B cell (primary cell): ENCODE measurements at regions not wholly inside any gene's neighbourhood (a gene's known extent, or its start where the extent isn't known, plus 50 kb on each side); places are given as distances from the start of the nearest gene placed in this dataset.
A peak's percentile ranks its signal among the peaks of the same experiment; 100 is the strongest.

ENCODE experiments used
- ATAC-seq: fragments of 200-7000 bp; cut with Tn5 transposase; one replicate; pipeline ENCODE4 v1.10.0; 2021; ENCODE audit warnings: low read depth, mild to moderate bottlenecking, moderate number of reproducible peaks, moderate library complexity
- CTCF ChIA-PET: fragments of 350-600 bp; sonication (Branson Sonifier 250); formaldehyde crosslinking; loops from one replicate; lab custom pipeline; 2021; ENCODE audit warnings: antibody characterized with exemption, inconsistent platforms; lab: Charles Lee
- POLR2A ChIA-PET: fragments of 350-600 bp; sonication (Branson Sonifier 250); formaldehyde crosslinking; loops from one replicate; lab custom pipeline; 2021; ENCODE audit warnings: antibody characterized with exemption; lab: Charles Lee
- DNase-seq: peaks from one replicate; pipeline ENCODE4 v3.0.0; 2013
- H2AFZ ChIP-seq: 2 replicates; pipeline ENCODE4 v1.6.1; 2012; ENCODE audit warnings: mild to moderate bottlenecking, low read depth, low read length; ENCODE audit not compliant: insufficient read depth, poor library complexity, severe bottlenecking
- H3K27ac ChIP-seq, 2 donors: 1 replicate in 1 of 2; 2 replicates in 1 of 2; pipeline ENCODE4 v1.5.1; 2012 to 2013; ENCODE audit warnings: low read length in 2 of 2, mild to moderate bottlenecking in 2 of 2, moderate library complexity in 1 of 2
- H3K27me3 ChIP-seq, 4 experiments: fragments of 200-600 bp in 1 of 4; sonication (generic) in 1 of 4; replicated peaks in 1 of 4; 1 replicate in 2 of 4; 2 replicates in 2 of 4; pipeline versions ENCODE4 v1.6.1 to v1.7.0; 2013 to 2016; ENCODE audit warnings: low read length in 3 of 4, mild to moderate bottlenecking in 2 of 4, mixed read lengths in 1 of 4, moderate library complexity in 1 of 4; ENCODE audit not compliant: insufficient read depth in 4 of 4, control insufficient read depth in 3 of 4; ENCODE audit errors: control extremely low read depth in 1 of 4
- H3K36me3 ChIP-seq, 2 experiments: replicated peaks in 1 of 2; 1 replicate in 1 of 2; 2 replicates in 1 of 2; pipeline versions ENCODE4 v1.6.1 to v1.7.1; 2013; ENCODE audit warnings: low read length in 1 of 2; ENCODE audit not compliant: insufficient read depth in 2 of 2, control insufficient read depth in 1 of 2; ENCODE audit errors: control extremely low read depth in 1 of 2, extremely low read depth in 1 of 2
- H3K4me1 ChIP-seq, 2 donors: fragments of 200-600 bp in 1 of 2; sonication (generic) in 1 of 2; 1 replicate in 1 of 2; 2 replicates in 1 of 2; pipeline versions ENCODE4 v1.5.1 to v1.6.1; 2013 to 2017; ENCODE audit warnings: low read length in 2 of 2; ENCODE audit not compliant: control insufficient read depth in 2 of 2, insufficient read depth in 2 of 2
- H3K4me2 ChIP-seq: replicated peaks from 2 replicates; pipeline ENCODE3; 2012; ENCODE audit warnings: mild to moderate bottlenecking, low read depth, low read length; ENCODE audit not compliant: poor library complexity, severe bottlenecking
- H3K4me3 ChIP-seq, 5 experiments: fragments of 200-600 bp in 1 of 5; sonication (generic) in 1 of 5; 1 replicate in 3 of 5; 2 replicates in 2 of 5; pipeline versions ENCODE4 v1.5.1 to v1.7.0; 2011 to 2016; ENCODE audit warnings: low read length in 4 of 5, mild to moderate bottlenecking in 4 of 5, low read depth in 2 of 5, control low read depth in 1 of 5, moderate library complexity in 1 of 5; ENCODE audit not compliant: insufficient read depth in 1 of 5; ENCODE audit errors: control extremely low read depth in 1 of 5, extremely low read depth in 1 of 5
- H3K79me2 ChIP-seq: fragments of 200-600 bp; sonication (generic); one replicate; pipeline ENCODE4 v1.6.0; 2016; ENCODE audit warnings: low read length; ENCODE audit not compliant: control insufficient read depth, insufficient read depth
- H3K9ac ChIP-seq: fragments of 200-600 bp; sonication (generic); 2 replicates; pipeline ENCODE4 v1.6.1; 2017; ENCODE audit warnings: mild to moderate bottlenecking, low read length, moderate library complexity
- H3K9me3 ChIP-seq, 3 donors: one replicate each; pipeline versions ENCODE4 v1.6.1 to v1.7.1; 2013; ENCODE audit warnings: low read length in 2 of 3; ENCODE audit not compliant: control insufficient read depth in 2 of 3, insufficient read depth in 1 of 3; ENCODE audit errors: control extremely low read depth in 1 of 3
- H4K20me1 ChIP-seq: 2 replicates; pipeline ENCODE4 v1.6.0; 2012; ENCODE audit warnings: mild to moderate bottlenecking, low read length; ENCODE audit not compliant: insufficient read depth, control insufficient read depth, poor library complexity, severe bottlenecking
- H3K27ac Mint-ChIP-seq: one replicate; pipeline ENCODE4 v1.8.0; 2021; ENCODE audit warnings: mixed read lengths
- H3K27me3 Mint-ChIP-seq: one replicate; pipeline ENCODE4 v1.8.0; 2021; ENCODE audit warnings: mixed read lengths
- H3K4me1 Mint-ChIP-seq: one replicate; pipeline ENCODE4 v1.8.0; 2021; ENCODE audit warnings: mixed read lengths
- H3K4me3 Mint-ChIP-seq: one replicate; pipeline ENCODE4 v1.8.0; 2021; ENCODE audit warnings: mixed read lengths
- H3K9me3 Mint-ChIP-seq: one replicate; pipeline ENCODE4 v1.8.0; 2022; ENCODE audit warnings: mixed read lengths; ENCODE audit not compliant: insufficient read depth
- CTCF ChIP-seq: fragments of 200-600 bp; IDR thresholded peaks from one replicate; pipeline ENCODE4 v1.8.0; 2022; ENCODE audit warnings: antibody characterized with exemption, mild to moderate bottlenecking
- EZH2 ChIP-seq: IDR thresholded peaks from 2 replicates; pipeline ENCODE4 v1.6.1; 2012; ENCODE audit warnings: borderline replicate concordance, low read depth, mild to moderate bottlenecking, moderate library complexity, low read length; ENCODE audit not compliant: insufficient read depth, poor library complexity, severe bottlenecking
- WGBS: methylation state at CpG from one replicate; pipeline ENCODE4 v1.1.5; 2013; ENCODE audit warnings: missing lambda C conversion rate; ENCODE audit not compliant: insufficient coverage; 5-methylcytosine and 5-hydroxymethylcytosine counted together
- intact Hi-C: fragments of 100-400 bp; cut with micrococcal nuclease; formaldehyde crosslinking; loops from one replicate; pipeline ENCODE4 v1.10.0; 2022

DNA sequence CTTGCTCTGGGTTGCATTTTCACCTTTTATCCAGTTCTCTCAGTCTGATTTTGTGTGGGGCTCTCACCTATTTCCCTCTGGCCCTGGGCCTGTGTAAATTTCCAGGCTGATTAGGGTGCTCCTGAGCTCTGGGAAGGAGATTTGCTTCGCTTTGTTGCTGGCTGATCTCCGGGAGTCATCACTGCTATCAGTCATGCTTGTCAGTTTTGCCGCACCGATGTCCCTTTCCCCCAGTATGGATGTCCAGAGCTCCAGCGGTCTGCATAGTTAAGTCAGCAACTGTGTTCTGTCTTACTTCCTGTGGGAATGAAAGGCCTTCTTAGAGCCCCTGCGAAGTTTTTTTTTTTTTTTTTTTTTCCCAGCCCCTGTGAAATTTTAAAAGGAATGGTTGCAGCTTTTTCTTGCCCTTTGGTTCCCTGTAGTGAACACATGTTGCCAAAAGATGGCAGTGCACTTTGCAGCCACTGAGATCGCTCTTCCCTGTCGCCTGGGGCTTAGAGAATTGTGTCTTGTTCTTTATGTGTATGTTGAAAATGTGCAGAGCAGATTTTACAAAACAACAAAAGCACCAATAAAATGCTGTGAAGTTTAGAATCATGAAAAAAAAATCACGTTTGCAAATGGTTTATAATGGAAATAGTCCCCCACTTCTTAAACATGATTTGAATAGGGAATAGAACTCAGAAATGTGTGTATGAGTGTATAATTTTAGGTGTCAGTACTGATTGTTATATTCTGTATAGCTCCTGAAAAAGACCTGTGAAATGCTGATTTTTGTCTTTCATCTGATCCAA is 109.1 kb upstream of the SLC4A4 start:
- Histone ChIP-seq H3K4me3 (no peak overlapping the region), H3K27ac (no peak overlapping the region), H3K4me1 (no peaks in the 10 kb centered on the region), H3K9ac (no peak overlapping the region), H3K36me3 (no peaks in the 10 kb centered on the region), H3K4me2 (no peak overlapping the region), H3K9me3 (no peaks in the 10 kb centered on the region), H3K27me3 (peaks cover 0 to 9% (median 0%) of the 10 kb centered on the region in 4 experiments), H2AFZ (no peak overlapping the region), H3K79me2 (no peaks in the 10 kb centered on the region), H4K20me1 (no peaks in the 10 kb centered on the region)
- no peak for ATAC-seq
- TF ChIP-seq EZH2 (no peak), CTCF (peak; percentile 16)
- DNase-seq = no peak
- POLR2A ChIA-PET = no interaction called here
- intact Hi-C loops = no loop called here
- Mint-ChIP-seq H3K27ac (no peak overlapping the region), H3K4me3 (no peak overlapping the region), H3K9me3 (no peaks in the 10 kb centered on the region), H3K27me3 (peaks cover 34% of the 10 kb centered on the region), H3K4me1 (no peaks in the 10 kb centered on the region)
- 54% methylated on average over 5 of the region's 9 CpGs for WGBS
- CTCF ChIA-PET = interaction anchor here (0.6 to 2.2 kb wide), 2 partner anchors 8 to 336 kb away, joined by 3 to 6 read pairs; no protein-coding TSS in a partner anchor
